HFF-Myc (cell line): ENCODE measurements at regions not wholly inside any gene's neighbourhood (a gene's known extent, or its start where the extent isn't known, plus 50 kb on each side); places are given as distances from the start of the nearest gene placed in this dataset.

Experiments
- DNase-seq: peaks from one replicate; pipeline ENCODE4 v3.0.0-alpha.2; 2011; ENCODE audit warnings: low read depth; ENCODE audit errors: extremely low read depth
- H3K4me3 ChIP-seq: replicated peaks from 2 replicates; pipeline ENCODE4 v1.5.1; 2011; ENCODE audit warnings: low read depth, mild to moderate bottlenecking, control low read depth, low read length
- CTCF ChIP-seq: IDR thresholded peaks from 2 replicates; pipeline ENCODE4 v1.5.1; 2012; ENCODE audit warnings: mild to moderate bottlenecking, low read depth, low read length, control low read depth; ENCODE audit errors: missing control alignments

GRCh38 chr3:107432646-107433045 lies 55.4 kb downstream of the CCDC54 start:
- TF ChIP-seq CTCF = no peak
- no peak for DNase-seq
- no peak overlapping the region for H3K4me3 ChIP-seq

- no peak overlapping the region for H3K4me3 ChIP-seq
- DNase-seq = no peak
- TF ChIP-seq CTCF = no peak
Measured at GRCh38 chr3:107436029-107436428, 58.8 kb downstream of the CCDC54 start.

DNA sequence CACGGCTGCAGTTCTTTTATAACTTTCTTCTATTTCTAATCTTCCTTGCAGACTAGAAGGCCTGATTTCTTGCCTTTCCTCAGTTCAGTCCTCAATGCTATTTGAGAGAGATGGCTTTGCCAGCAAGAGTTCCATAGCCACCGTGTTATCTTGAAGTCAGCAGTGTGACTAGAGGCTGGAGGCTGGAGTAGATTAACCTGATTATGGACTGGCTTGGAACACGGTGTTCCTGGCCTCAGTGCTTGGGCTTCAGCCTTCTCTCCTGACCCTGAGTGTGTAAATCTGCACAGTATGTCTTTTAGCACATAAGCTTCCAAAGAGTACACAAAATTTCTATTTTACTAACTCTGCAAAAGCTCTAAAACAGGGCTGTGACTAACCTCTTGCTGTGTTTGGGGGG lies 61.4 kb downstream of the CCDC54 start:
- no peak for TF ChIP-seq CTCF
- H3K4me3 ChIP-seq = no peak overlapping the region
- DNase-seq = no peak

DNA sequence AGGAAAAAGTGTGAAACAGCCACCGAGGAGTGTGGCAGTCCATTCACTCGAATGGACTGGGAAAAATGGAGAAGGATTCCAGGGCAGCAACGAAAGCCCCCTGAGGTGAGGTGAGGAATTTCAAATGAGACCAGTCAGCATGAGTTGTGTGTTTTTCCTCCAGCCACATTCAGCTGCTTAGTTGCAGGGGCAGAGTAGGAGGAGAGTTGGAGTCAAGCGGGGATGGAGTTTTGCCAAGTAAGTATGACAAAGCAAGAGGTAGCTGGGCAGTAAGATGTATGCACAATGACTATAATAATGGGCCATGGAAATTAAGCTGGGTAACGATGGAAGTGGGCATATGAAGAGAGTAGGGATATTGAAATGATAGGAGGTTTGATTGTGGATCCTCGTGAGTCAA lies 64.4 kb downstream of the CCDC54 start:
- no peak overlapping the region for H3K4me3 ChIP-seq
- no peak for DNase-seq
- no peak for TF ChIP-seq CTCF

DNA sequence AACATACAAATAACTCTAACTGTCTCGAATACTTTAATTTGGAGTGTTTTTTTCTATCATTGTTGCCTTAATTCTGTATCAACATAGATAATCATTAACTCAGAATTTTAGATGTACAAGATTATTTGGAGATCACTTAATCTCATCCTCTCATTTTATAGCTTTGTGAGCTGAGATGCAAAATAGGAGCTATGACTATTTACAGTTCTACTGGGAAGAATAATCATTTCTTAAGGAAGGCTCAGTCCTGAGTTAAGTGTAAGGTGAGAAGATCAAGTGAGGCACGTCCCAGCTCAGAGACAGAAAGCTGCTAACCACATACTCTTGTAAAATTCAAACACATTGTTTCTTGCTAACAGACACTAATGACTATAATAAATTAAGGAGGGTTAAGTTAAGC lies 66.2 kb downstream of the CCDC54 start:
- DNase-seq = no peak
- TF ChIP-seq CTCF = no peak
- H3K4me3 ChIP-seq = no peak overlapping the region

- no peak for TF ChIP-seq CTCF
- no peak for DNase-seq
- H3K4me3 ChIP-seq = no peak overlapping the region
Measured at GRCh38 chr3:107446706-107447105, 69.5 kb downstream of the CCDC54 start.

GRCh38 chr3:107450254-107450893 lies 72.4 kb upstream of the BBX start:
- no peak overlapping the region for H3K4me3 ChIP-seq
- TF ChIP-seq CTCF = no peak
- no peak for DNase-seq
